Mucosa of descending colon (tissue), 3 donors: ENCODE measurements at regions not wholly inside any gene's neighbourhood (a gene's known extent, or its start where the extent isn't known, plus 50 kb on each side); places are given as distances from the start of the nearest gene placed in this dataset.
A peak's percentile ranks its signal among the peaks of the same experiment; 100 is the strongest.

Experiments used
- ATAC-seq: fragments of 200-7000 bp; cut with Tn5 transposase; one replicate; pipeline ENCODE4 v1.9.1; 2020; ENCODE audit warnings: mild to moderate bottlenecking, moderate library complexity
- DNase-seq, 3 donors: peaks; one replicate each; pipeline ENCODE4 v3.0.0-alpha.2; 2020
- H3K36me3 ChIP-seq: fragments of 200-600 bp; one replicate; pipeline ENCODE4 v1.8.0; 2021; ENCODE audit warnings: low read depth, mild to moderate bottlenecking
- H3K4me1 ChIP-seq: fragments of 200-600 bp; one replicate; pipeline ENCODE4 v1.8.0; 2021; ENCODE audit warnings: low read depth, mild to moderate bottlenecking
- H3K4me3 ChIP-seq: fragments of 200-600 bp; one replicate; pipeline ENCODE4 v1.8.0; 2021; ENCODE audit warnings: mild to moderate bottlenecking
- H3K9me3 ChIP-seq: fragments of 200-600 bp; one replicate; pipeline ENCODE4 v1.8.0; 2021; ENCODE audit warnings: mild to moderate bottlenecking
- CTCF ChIP-seq: fragments of 200-600 bp; IDR thresholded peaks from one replicate; pipeline ENCODE4 v1.8.0; 2022; ENCODE audit warnings: antibody characterized with exemption, mild to moderate bottlenecking
- intact Hi-C, 2 donors: fragments of 100-400 bp; cut with DNase I in 1 of 2; cut with micrococcal nuclease in 1 of 2; formaldehyde crosslinking; loops; one replicate each; pipeline versions ENCODE4 v1.11.0 to v1.11.1; 2022; cut with DNase I, micrococcal nuclease
- donor health status: DM: no; HTN: no; CAD: no; lungs with moderate emphysema.
- donor health status: DM: no; HTN: no; CAD: no.
- donor health status: DM: no; HTN: yes; CAD: no.

GRCh38 chr20:1813674-1814635 is 81.3 kb upstream of the SIRPA start:
- DNase-seq (no peak), ATAC-seq (no peak)
- Histone ChIP-seq H3K4me3 (no peak overlapping the region), H3K36me3 (no peaks in the 10 kb centered on the region), H3K9me3 (no peaks in the 10 kb centered on the region), H3K4me1 (peaks cover 5% of the 10 kb centered on the region)
- TF ChIP-seq CTCF = no peak
- intact Hi-C loops = no loop called here

- DNase-seq = peak in 1 of 3 donors; percentile 52
- TF ChIP-seq CTCF = no peak
- no peak overlapping the region for H3K4me3 ChIP-seq
- H3K4me1 ChIP-seq = peaks cover 5% of the 10 kb centered on the region
- H3K36me3 ChIP-seq = no peaks in the 10 kb centered on the region
- peak; percentile 28 for ATAC-seq
- intact Hi-C loops = no loop called here
- H3K9me3 ChIP-seq = no peaks in the 10 kb centered on the region
These were observed 82.1 kb upstream of the SIRPA start for GRCh38 chr20:1813101-1813529.

GRCh38 chr20:1811621-1812498 is 83.3 kb upstream of the SIRPA start:
- no peak for TF ChIP-seq CTCF
- ATAC-seq = no peak
- no peak for DNase-seq
- Histone ChIP-seq H3K36me3 (no peaks in the 10 kb centered on the region), H3K4me1 (peaks cover 5% of the 10 kb centered on the region), H3K4me3 (no peak overlapping the region), H3K9me3 (no peaks in the 10 kb centered on the region)
- intact Hi-C loops = no loop called here

GRCh38 chr20:1810926-1811620 is 84.1 kb upstream of the SIRPA start:
- Histone ChIP-seq H3K4me1 (peaks cover 5% of the 10 kb centered on the region), H3K4me3 (no peak overlapping the region), H3K9me3 (no peaks in the 10 kb centered on the region), H3K36me3 (no peaks in the 10 kb centered on the region)
- intact Hi-C loops = no loop called here
- TF ChIP-seq CTCF = no peak
- ATAC-seq (peak; percentile 74), DNase-seq (no peak)

- ATAC-seq = no peak
- Histone ChIP-seq H3K4me3 (no peak overlapping the region), H3K9me3 (no peaks in the 10 kb centered on the region), H3K36me3 (no peaks in the 10 kb centered on the region), H3K4me1 (peaks cover 5% of the 10 kb centered on the region)
- no peak for DNase-seq
- intact Hi-C loops = no loop called here
- TF ChIP-seq CTCF = no peak
These were observed 84.7 kb upstream of the SIRPA start for GRCh38 chr20:1810572-1810925.
